ENCODE measurements at regions not wholly inside any gene's neighbourhood (a gene's known extent, or its start where the extent isn't known, plus 50 kb on each side); places are given as distances from the start of the nearest gene placed in this dataset.

DNA sequence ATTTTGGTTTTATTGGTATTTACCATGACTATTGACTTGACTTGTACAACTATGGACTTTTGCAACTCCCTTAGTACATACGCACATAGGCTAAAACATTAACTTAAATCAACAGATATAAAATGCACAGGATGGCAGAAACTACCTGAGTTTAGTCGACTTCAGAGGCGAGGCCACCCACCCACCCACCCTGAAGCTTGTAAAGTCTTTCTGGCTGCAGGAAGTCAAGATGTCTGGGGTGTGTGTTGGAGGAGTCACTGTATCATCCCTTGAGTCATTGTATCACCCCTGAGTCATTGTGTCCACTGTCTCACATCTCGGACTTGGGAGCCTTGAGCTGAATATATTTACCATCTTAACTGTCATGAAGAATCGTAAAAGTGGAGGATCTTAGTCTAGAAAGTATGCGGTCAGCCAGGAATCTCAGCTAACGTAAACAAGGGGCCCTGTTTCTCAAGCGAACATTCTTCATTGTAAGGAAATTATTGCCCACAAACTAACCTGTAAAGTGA lies 140.0 kb upstream of the ST6GAL2 start:
- TF ChIP-seq TAF1 (IDR thresholded peaks at IDR 0.05; ENCODE audit: borderline replicate concordance, low read depth, low read length) (no peak), TEAD4 (IDR thresholded peaks at IDR 0.05; ENCODE audit: borderline replicate concordance, insufficient read depth) (no peak), NRF1 (IDR thresholded peaks at IDR 0.05; ENCODE audit: low read depth, low read length) (no peak), YY1 (IDR thresholded peaks at IDR 0.05; ENCODE audit: low read depth) (no peak), SIN3A (IDR thresholded peaks at IDR 0.05; ENCODE audit: borderline replicate concordance, low read depth, low read length) (no peak), RAD21 (IDR thresholded peaks at IDR 0.05; ENCODE audit: low read length) (no peak), EZH2phosphoT487 (IDR thresholded peaks at IDR 0.05; ENCODE audit: borderline replicate concordance, low read depth) (no peak)
- TF ChIP-seq, protein P1, sequence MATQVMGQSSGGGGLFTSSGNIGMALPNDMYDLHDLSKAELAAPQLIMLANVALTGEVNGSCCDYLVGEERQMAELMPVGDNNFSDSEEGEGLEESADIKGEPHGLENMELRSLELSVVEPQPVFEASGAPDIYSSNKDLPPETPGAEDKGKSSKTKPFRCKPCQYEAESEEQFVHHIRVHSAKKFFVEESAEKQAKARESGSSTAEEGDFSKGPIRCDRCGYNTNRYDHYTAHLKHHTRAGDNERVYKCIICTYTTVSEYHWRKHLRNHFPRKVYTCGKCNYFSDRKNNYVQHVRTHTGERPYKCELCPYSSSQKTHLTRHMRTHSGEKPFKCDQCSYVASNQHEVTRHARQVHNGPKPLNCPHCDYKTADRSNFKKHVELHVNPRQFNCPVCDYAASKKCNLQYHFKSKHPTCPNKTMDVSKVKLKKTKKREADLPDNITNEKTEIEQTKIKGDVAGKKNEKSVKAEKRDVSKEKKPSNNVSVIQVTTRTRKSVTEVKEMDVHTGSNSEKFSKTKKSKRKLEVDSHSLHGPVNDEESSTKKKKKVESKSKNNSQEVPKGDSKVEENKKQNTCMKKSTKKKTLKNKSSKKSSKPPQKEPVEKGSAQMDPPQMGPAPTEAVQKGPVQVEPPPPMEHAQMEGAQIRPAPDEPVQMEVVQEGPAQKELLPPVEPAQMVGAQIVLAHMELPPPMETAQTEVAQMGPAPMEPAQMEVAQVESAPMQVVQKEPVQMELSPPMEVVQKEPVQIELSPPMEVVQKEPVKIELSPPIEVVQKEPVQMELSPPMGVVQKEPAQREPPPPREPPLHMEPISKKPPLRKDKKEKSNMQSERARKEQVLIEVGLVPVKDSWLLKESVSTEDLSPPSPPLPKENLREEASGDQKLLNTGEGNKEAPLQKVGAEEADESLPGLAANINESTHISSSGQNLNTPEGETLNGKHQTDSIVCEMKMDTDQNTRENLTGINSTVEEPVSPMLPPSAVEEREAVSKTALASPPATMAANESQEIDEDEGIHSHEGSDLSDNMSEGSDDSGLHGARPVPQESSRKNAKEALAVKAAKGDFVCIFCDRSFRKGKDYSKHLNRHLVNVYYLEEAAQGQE (IDR thresholded peaks at IDR 0.05; ENCODE audit: low read depth, low read length): no peak
- TF ChIP-seq, protein P2, sequence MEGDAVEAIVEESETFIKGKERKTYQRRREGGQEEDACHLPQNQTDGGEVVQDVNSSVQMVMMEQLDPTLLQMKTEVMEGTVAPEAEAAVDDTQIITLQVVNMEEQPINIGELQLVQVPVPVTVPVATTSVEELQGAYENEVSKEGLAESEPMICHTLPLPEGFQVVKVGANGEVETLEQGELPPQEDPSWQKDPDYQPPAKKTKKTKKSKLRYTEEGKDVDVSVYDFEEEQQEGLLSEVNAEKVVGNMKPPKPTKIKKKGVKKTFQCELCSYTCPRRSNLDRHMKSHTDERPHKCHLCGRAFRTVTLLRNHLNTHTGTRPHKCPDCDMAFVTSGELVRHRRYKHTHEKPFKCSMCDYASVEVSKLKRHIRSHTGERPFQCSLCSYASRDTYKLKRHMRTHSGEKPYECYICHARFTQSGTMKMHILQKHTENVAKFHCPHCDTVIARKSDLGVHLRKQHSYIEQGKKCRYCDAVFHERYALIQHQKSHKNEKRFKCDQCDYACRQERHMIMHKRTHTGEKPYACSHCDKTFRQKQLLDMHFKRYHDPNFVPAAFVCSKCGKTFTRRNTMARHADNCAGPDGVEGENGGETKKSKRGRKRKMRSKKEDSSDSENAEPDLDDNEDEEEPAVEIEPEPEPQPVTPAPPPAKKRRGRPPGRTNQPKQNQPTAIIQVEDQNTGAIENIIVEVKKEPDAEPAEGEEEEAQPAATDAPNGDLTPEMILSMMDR (IDR thresholded peaks at IDR 0.05): no peak
- TF ChIP-seq, protein P3, sequence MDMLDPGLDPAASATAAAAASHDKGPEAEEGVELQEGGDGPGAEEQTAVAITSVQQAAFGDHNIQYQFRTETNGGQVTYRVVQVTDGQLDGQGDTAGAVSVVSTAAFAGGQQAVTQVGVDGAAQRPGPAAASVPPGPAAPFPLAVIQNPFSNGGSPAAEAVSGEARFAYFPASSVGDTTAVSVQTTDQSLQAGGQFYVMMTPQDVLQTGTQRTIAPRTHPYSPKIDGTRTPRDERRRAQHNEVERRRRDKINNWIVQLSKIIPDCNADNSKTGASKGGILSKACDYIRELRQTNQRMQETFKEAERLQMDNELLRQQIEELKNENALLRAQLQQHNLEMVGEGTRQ (IDR thresholded peaks at IDR 0.05; ENCODE audit: borderline replicate concordance, low read depth, low read length): no peak

Data from SK-N-SH (cell line).